ENCODE measurements at regions not wholly inside any gene's neighbourhood (a gene's known extent, or its start where the extent isn't known, plus 50 kb on each side); places are given as distances from the start of the nearest gene placed in this dataset.
"Not testable (repeated sequence)": the region's sequence is repeated elsewhere in the genome, so short reads cannot be mapped to it uniquely, and the experiment has no call there.

DNA sequence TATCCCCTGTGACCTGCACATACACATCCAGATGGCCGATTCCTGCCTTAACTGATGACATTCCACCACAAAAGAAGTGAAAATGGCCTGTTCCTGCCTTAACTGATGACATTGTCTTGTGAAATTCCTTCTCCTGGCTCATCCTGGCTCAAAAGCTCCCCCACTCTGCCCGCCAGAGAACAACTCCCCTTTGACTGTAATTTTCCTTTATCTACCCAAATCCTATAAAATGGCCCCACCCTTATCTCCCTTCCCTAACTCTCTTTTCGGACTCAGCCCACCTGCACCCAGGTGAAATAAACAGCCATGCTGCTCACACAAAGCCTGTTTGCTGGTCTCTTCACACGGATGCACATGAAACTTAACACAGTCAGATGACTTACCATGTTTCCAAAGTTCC, 403.8 kb downstream of the TBC1D32 start:
- TF ChIP-seq, protein P1, sequence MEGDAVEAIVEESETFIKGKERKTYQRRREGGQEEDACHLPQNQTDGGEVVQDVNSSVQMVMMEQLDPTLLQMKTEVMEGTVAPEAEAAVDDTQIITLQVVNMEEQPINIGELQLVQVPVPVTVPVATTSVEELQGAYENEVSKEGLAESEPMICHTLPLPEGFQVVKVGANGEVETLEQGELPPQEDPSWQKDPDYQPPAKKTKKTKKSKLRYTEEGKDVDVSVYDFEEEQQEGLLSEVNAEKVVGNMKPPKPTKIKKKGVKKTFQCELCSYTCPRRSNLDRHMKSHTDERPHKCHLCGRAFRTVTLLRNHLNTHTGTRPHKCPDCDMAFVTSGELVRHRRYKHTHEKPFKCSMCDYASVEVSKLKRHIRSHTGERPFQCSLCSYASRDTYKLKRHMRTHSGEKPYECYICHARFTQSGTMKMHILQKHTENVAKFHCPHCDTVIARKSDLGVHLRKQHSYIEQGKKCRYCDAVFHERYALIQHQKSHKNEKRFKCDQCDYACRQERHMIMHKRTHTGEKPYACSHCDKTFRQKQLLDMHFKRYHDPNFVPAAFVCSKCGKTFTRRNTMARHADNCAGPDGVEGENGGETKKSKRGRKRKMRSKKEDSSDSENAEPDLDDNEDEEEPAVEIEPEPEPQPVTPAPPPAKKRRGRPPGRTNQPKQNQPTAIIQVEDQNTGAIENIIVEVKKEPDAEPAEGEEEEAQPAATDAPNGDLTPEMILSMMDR (IDR thresholded peaks at IDR 0.05; ENCODE audit: control extremely low read depth in 1 of 3, insufficient read depth in 1 of 3, low read depth in 1 of 3, low read length in 3 of 3) = not testable (repeated sequence)
- not testable (repeated sequence) for TF ChIP-seq SIN3A (conservative IDR thresholded peaks at IDR 0.05 in 1 of 2, IDR thresholded peaks at IDR 0.05 in 1 of 2; ENCODE audit: low read depth in 1 of 2, low read length in 2 of 2); RXRA (IDR thresholded peaks at IDR 0.05; ENCODE audit: insufficient read depth, low read depth, low read length); JUND (IDR thresholded peaks at IDR 0.05; ENCODE audit: low read length); CBX5 (IDR thresholded peaks at IDR 0.05; ENCODE audit: low read depth, low read length); CHD1 (IDR thresholded peaks at IDR 0.05; ENCODE audit: low read depth, low read length); POLR2A (IDR thresholded peaks at IDR 0.05; ENCODE audit: control extremely low read depth in 1 of 2, low read depth in 2 of 2, low read length in 2 of 2); RNF2 (IDR thresholded peaks at IDR 0.05; ENCODE audit: borderline replicate concordance, low read depth, low read length, missing control alignments, poor library complexity, severe bottlenecking); TAF1 (IDR thresholded peaks at IDR 0.05; ENCODE audit: low read depth, low read length); EP300 (IDR thresholded peaks at IDR 0.05; ENCODE audit: borderline replicate concordance in 1 of 2, low read depth in 2 of 2, low read length in 2 of 2)
- TF ChIP-seq, protein P2, sequence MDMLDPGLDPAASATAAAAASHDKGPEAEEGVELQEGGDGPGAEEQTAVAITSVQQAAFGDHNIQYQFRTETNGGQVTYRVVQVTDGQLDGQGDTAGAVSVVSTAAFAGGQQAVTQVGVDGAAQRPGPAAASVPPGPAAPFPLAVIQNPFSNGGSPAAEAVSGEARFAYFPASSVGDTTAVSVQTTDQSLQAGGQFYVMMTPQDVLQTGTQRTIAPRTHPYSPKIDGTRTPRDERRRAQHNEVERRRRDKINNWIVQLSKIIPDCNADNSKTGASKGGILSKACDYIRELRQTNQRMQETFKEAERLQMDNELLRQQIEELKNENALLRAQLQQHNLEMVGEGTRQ (IDR thresholded peaks at IDR 0.05; ENCODE audit: low read length) = not testable (repeated sequence)
- TF ChIP-seq, protein P3, sequence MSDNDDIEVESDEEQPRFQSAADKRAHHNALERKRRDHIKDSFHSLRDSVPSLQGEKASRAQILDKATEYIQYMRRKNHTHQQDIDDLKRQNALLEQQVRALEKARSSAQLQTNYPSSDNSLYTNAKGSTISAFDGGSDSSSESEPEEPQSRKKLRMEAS (IDR thresholded peaks at IDR 0.05) = not testable (repeated sequence)
